Neural crest cell (in vitro differentiated cells): ENCODE measurements at regions not wholly inside any gene's neighbourhood (a gene's known extent, or its start where the extent isn't known, plus 50 kb on each side); places are given as distances from the start of the nearest gene placed in this dataset.

ENCODE experiments used
- DNase-seq: peaks from one replicate; pipeline ENCODE4 v3.0.0; 2021; ENCODE audit warnings: low read depth, mixed read lengths, low spot score
- H3K27ac Mint-ChIP-seq: one replicate; pipeline ENCODE4 v1.8.0; 2021; ENCODE audit warnings: mild to moderate bottlenecking, mixed read lengths; ENCODE audit not compliant: unreplicated experiment
- H3K27me3 Mint-ChIP-seq: 2 replicates; pipeline ENCODE4 v1.8.0; 2021; ENCODE audit warnings: low read depth, mild to moderate bottlenecking, mixed read lengths
- H3K36me3 Mint-ChIP-seq: 2 replicates; pipeline ENCODE4 v1.8.0; 2021; ENCODE audit warnings: low read depth, mild to moderate bottlenecking, mixed read lengths
- H3K4me1 Mint-ChIP-seq: 2 replicates; pipeline ENCODE4 v1.8.0; 2021; ENCODE audit warnings: mixed read lengths
- H3K4me3 Mint-ChIP-seq: one replicate; pipeline ENCODE4 v1.8.0; 2021; ENCODE audit warnings: mild to moderate bottlenecking, mixed read lengths
- H3K9me3 Mint-ChIP-seq: 2 replicates; pipeline ENCODE4 v1.8.0; 2021; ENCODE audit warnings: mixed read lengths
- CTCF ChIP-seq: fragments of 200-600 bp; sonication (generic); conservative IDR thresholded peaks from 2 replicates; pipeline ENCODE4 v1.5.0; 2021; ENCODE audit warnings: antibody characterized with exemption, mild to moderate bottlenecking

GRCh38 chr1:157284451-157284850, 146.3 kb upstream of the ETV3 start:
- Mint-ChIP-seq H3K4me3 (no peak overlapping the region), H3K4me1 (no peaks in the 10 kb centered on the region), H3K27me3 (peaks cover 70% of the 10 kb centered on the region), H3K9me3 (peaks cover 3% of the 10 kb centered on the region), H3K27ac (no peak overlapping the region), H3K36me3 (no peaks in the 10 kb centered on the region)
- TF ChIP-seq CTCF, result no peak
- DNase-seq, result no peak

GRCh38 chr1:157279802-157280140, 141.6 kb upstream of the ETV3 start:
- no peaks in the 10 kb centered on the region for H3K36me3 Mint-ChIP-seq
- H3K27ac Mint-ChIP-seq, result no peak overlapping the region
- peaks cover 3% of the 10 kb centered on the region for H3K9me3 Mint-ChIP-seq
- peaks cover 38% of the 10 kb centered on the region for H3K27me3 Mint-ChIP-seq
- no peaks in the 10 kb centered on the region for H3K4me1 Mint-ChIP-seq
- TF ChIP-seq CTCF, result no peak
- no peak for DNase-seq
- H3K4me3 Mint-ChIP-seq, result no peak overlapping the region

GRCh38 chr1:157279138-157279801, 141.1 kb upstream of the ETV3 start:
- Mint-ChIP-seq H3K27ac (no peak overlapping the region), H3K4me3 (no peak overlapping the region)

GRCh38 chr1:157278383-157279137, 140.4 kb upstream of the ETV3 start:
- no peak for DNase-seq
- TF ChIP-seq CTCF, result no peak
- H3K9me3 Mint-ChIP-seq, result peaks cover 3% of the 10 kb centered on the region
- no peak overlapping the region for H3K4me3 Mint-ChIP-seq
- no peak overlapping the region for H3K27ac Mint-ChIP-seq
- H3K36me3 Mint-ChIP-seq, result no peaks in the 10 kb centered on the region
- H3K4me1 Mint-ChIP-seq, result no peaks in the 10 kb centered on the region
- peaks cover 30% of the 10 kb centered on the region for H3K27me3 Mint-ChIP-seq

More at GRCh38 chr1:157279138-157279801, 141.1 kb upstream of the ETV3 start:
- Mint-ChIP-seq H3K4me1 (no peaks in the 10 kb centered on the region), H3K9me3 (peaks cover 3% of the 10 kb centered on the region), H3K27me3 (peaks cover 35% of the 10 kb centered on the region), H3K36me3 (no peaks in the 10 kb centered on the region)
- TF ChIP-seq CTCF, result no peak
- no peak for DNase-seq

- no peak for DNase-seq
- Mint-ChIP-seq H3K4me3 (no peak overlapping the region), H3K4me1 (no peaks in the 10 kb centered on the region), H3K27me3 (peaks cover 27% of the 10 kb centered on the region), H3K27ac (no peak overlapping the region), H3K9me3 (peaks cover under 1% of the 10 kb centered on the region), H3K36me3 (no peaks in the 10 kb centered on the region)
- no peak for TF ChIP-seq CTCF
These were observed 139.7 kb upstream of the ETV3 start for GRCh38 chr1:157277913-157278312.
